WTC11 (cell line): ENCODE measurements at regions not wholly inside any gene's neighbourhood (a gene's known extent, or its start where the extent isn't known, plus 50 kb on each side); places are given as distances from the start of the nearest gene placed in this dataset.

Experiments
- ATAC-seq: fragments of 200-7000 bp; cut with Tn5 transposase; 2 replicates; pipeline ENCODE4 v1.10.0; 2021; ENCODE audit warnings: mild to moderate bottlenecking, moderate library complexity
- CTCF ChIA-PET: fragments of 300-600 bp; sonication (Branson Sonifier 250); formaldehyde crosslinking; loops from one replicate; lab custom pipeline; 2021; ENCODE audit warnings: antibody characterized with exemption; lab: Charles Lee
- POLR2A ChIA-PET: fragments of 350-600 bp; sonication (Branson Sonifier 250); formaldehyde crosslinking; loops from one replicate; lab custom pipeline; 2021; ENCODE audit warnings: antibody characterized with exemption; lab: Charles Lee
- DNase-seq: peaks from one replicate; pipeline ENCODE4 v3.0.0; 2021; ENCODE audit warnings: low spot score
- H3K27ac Mint-ChIP-seq: 2 replicates; pipeline ENCODE4 v1.8.0; 2021; ENCODE audit warnings: mixed read lengths
- H3K27me3 Mint-ChIP-seq: 2 replicates; pipeline ENCODE4 v1.8.0; 2021; ENCODE audit warnings: low read depth, mild to moderate bottlenecking, moderate library complexity, mixed read lengths
- H3K36me3 Mint-ChIP-seq: 2 replicates; pipeline ENCODE4 v1.8.0; 2021; ENCODE audit warnings: mixed read lengths
- H3K4me1 Mint-ChIP-seq: 2 replicates; pipeline ENCODE4 v1.8.0; 2022; ENCODE audit warnings: mixed read lengths
- H3K4me3 Mint-ChIP-seq: 2 replicates; pipeline ENCODE4 v1.8.0; 2021; ENCODE audit warnings: mild to moderate bottlenecking, moderate library complexity, mixed read lengths
- H3K9me3 Mint-ChIP-seq: 2 replicates; pipeline ENCODE4 v1.8.0; 2021; ENCODE audit warnings: mixed read lengths
- ATF1 ChIP-seq: sonication (generic); formaldehyde crosslinking; IDR thresholded peaks from 2 replicates; pipeline ENCODE4 v1.8.1; 2023; ENCODE audit warnings: mild to moderate bottlenecking, moderate library complexity, missing genetic modification reagents
- ELF4 ChIP-seq: sonication (generic); formaldehyde crosslinking; IDR thresholded peaks from 2 replicates; pipeline ENCODE4 v1.8.1; 2022; ENCODE audit warnings: low read depth, mild to moderate bottlenecking, moderate library complexity, missing genetic modification reagents
- EMX1 ChIP-seq: fragments of 250-450 bp; sonication (Bioruptor Pico); IDR thresholded peaks from 2 replicates; pipeline ENCODE4 v1.8.0; 2021; ENCODE audit warnings: mild to moderate bottlenecking
- ETV6 ChIP-seq: sonication (generic); formaldehyde crosslinking; IDR thresholded peaks from 2 replicates; pipeline ENCODE4 v1.8.1; 2022; ENCODE audit warnings: mild to moderate bottlenecking, missing genetic modification reagents
- FOXK1 ChIP-seq: sonication (generic); formaldehyde crosslinking; IDR thresholded peaks from 2 replicates; pipeline ENCODE4 v1.8.0; 2022; ENCODE audit warnings: mild to moderate bottlenecking, moderate library complexity, missing genetic modification reagents
- JUN ChIP-seq: sonication (generic); formaldehyde crosslinking; IDR thresholded peaks from 2 replicates; pipeline ENCODE4 v1.8.0; 2023; ENCODE audit warnings: mild to moderate bottlenecking, missing genetic modification reagents
- MXD4 ChIP-seq: fragments of 250-450 bp; sonication (Bioruptor Pico); IDR thresholded peaks from 2 replicates; pipeline ENCODE4 v1.8.0; 2021; ENCODE audit warnings: mild to moderate bottlenecking, moderate library complexity, borderline replicate concordance
- MYBL2 ChIP-seq: sonication (generic); formaldehyde crosslinking; IDR thresholded peaks from 2 replicates; pipeline ENCODE4 v1.8.1; 2023; ENCODE audit warnings: mild to moderate bottlenecking, moderate library complexity, missing genetic modification reagents
- SP1 ChIP-seq: sonication (generic); formaldehyde crosslinking; conservative IDR thresholded peaks from 2 replicates; pipeline ENCODE4 v1.8.1; 2022; ENCODE audit warnings: missing genetic modification reagents
- ZNF121 ChIP-seq: sonication (generic); formaldehyde crosslinking; IDR thresholded peaks from 2 replicates; pipeline ENCODE4 v1.8.0; 2023; ENCODE audit warnings: missing genetic modification reagents
- ZNF219 ChIP-seq: sonication (generic); formaldehyde crosslinking; IDR thresholded peaks from 2 replicates; pipeline ENCODE4 v1.8.0; 2023; ENCODE audit warnings: missing genetic modification reagents, mild to moderate bottlenecking, borderline replicate concordance
- TF ChIP-seq, protein P1 (sequence below): sonication (generic); formaldehyde crosslinking; IDR thresholded peaks from 2 replicates; pipeline ENCODE4 v1.8.0; 2023; ENCODE audit warnings: missing genetic modification reagents, mild to moderate bottlenecking, borderline replicate concordance
- TF ChIP-seq, protein P2 (sequence below): fragments of 250-450 bp; sonication (Bioruptor Pico); conservative IDR thresholded peaks from 2 replicates; pipeline ENCODE4 v1.9.0; 2021; ENCODE audit warnings: mild to moderate bottlenecking
- TF ChIP-seq, protein P3 (sequence below): sonication (generic); formaldehyde crosslinking; IDR thresholded peaks from 2 replicates; pipeline ENCODE4 v1.8.0; 2022; ENCODE audit warnings: mild to moderate bottlenecking, missing genetic modification reagents
- TF ChIP-seq, protein P4 (sequence below): sonication (generic); formaldehyde crosslinking; IDR thresholded peaks from 2 replicates; pipeline ENCODE4 v1.8.0; 2022; ENCODE audit warnings: missing genetic modification reagents
- TF ChIP-seq, protein P5 (sequence below): sonication (generic); formaldehyde crosslinking; IDR thresholded peaks from 2 replicates; pipeline ENCODE4 v1.8.0; 2022; ENCODE audit warnings: mild to moderate bottlenecking, missing genetic modification reagents
- TF ChIP-seq, protein P6 (sequence below): sonication (generic); formaldehyde crosslinking; IDR thresholded peaks from 2 replicates; pipeline ENCODE4 v1.8.0; 2023; ENCODE audit warnings: missing genetic modification reagents
- TF ChIP-seq, protein P7 (sequence below): sonication (generic); formaldehyde crosslinking; IDR thresholded peaks from 2 replicates; pipeline ENCODE4 v1.8.1; 2022; ENCODE audit warnings: mild to moderate bottlenecking, missing genetic modification reagents, moderate library complexity, borderline replicate concordance

DNA sequence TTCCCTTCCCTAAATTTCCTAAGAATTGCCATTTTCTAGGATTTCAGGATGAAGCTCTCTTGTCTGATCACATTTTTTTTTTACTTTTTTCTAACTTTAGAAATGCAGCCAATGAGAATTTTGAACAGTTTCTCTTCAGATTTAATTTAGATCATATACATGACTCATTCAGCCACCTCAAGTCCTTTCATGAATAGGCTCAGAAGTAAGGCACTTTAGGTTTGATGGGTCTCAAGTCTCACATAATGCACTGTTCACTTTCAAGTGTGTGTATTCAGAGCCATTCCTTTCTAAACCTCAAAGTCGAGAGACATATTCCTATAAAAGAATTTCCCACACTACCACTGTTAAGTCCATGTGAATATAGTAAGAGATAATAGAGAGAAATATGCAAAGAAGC, 614.1 kb upstream of the VRK2 start (continued):
- TF ChIP-seq, protein P1, sequence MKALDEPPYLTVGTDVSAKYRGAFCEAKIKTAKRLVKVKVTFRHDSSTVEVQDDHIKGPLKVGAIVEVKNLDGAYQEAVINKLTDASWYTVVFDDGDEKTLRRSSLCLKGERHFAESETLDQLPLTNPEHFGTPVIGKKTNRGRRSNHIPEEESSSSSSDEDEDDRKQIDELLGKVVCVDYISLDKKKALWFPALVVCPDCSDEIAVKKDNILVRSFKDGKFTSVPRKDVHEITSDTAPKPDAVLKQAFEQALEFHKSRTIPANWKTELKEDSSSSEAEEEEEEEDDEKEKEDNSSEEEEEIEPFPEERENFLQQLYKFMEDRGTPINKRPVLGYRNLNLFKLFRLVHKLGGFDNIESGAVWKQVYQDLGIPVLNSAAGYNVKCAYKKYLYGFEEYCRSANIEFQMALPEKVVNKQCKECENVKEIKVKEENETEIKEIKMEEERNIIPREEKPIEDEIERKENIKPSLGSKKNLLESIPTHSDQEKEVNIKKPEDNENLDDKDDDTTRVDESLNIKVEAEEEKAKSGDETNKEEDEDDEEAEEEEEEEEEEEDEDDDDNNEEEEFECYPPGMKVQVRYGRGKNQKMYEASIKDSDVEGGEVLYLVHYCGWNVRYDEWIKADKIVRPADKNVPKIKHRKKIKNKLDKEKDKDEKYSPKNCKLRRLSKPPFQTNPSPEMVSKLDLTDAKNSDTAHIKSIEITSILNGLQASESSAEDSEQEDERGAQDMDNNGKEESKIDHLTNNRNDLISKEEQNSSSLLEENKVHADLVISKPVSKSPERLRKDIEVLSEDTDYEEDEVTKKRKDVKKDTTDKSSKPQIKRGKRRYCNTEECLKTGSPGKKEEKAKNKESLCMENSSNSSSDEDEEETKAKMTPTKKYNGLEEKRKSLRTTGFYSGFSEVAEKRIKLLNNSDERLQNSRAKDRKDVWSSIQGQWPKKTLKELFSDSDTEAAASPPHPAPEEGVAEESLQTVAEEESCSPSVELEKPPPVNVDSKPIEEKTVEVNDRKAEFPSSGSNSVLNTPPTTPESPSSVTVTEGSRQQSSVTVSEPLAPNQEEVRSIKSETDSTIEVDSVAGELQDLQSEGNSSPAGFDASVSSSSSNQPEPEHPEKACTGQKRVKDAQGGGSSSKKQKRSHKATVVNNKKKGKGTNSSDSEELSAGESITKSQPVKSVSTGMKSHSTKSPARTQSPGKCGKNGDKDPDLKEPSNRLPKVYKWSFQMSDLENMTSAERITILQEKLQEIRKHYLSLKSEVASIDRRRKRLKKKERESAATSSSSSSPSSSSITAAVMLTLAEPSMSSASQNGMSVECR: no peak
- TF ChIP-seq ETV6 (CRISPR knock-in tag): no peak
- no peak for TF ChIP-seq ATF1 (CRISPR knock-in tag)
- TF ChIP-seq, protein P2, sequence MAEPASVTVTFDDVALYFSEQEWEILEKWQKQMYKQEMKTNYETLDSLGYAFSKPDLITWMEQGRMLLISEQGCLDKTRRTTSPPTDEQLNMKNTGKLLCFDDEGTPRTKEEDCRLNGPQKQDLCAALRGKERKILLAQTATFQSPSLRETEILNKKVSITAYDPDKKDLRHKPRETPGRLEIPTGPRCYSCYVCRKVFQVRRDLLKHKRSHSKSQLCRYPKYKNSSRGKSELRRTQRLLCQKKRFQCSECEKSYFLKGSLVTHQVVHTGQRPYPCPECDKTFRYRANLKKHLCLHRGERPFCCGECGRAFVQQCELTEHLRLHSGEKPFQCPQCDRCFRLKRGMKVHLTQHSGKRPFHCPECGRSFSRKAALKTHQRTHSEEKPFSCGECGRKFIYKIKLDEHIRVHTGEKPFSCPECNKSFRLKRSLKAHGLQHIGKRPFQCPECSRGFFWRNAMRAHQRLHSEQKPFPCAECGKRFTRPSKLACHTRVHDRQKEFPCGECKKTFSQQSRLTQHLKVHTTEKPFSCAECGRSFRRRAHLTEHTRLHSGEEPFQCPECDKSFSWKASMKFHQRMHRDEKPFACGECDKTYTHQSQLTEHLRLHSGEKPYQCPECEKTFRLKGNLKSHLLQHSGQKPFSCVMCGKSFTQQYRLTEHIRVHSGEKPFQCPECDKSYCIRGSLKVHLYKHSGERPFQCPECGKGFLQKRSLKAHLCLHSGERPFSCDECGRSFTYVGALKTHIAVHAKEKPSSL (CRISPR knock-in tag): no peak
- no peak for TF ChIP-seq ELF4

DNA sequence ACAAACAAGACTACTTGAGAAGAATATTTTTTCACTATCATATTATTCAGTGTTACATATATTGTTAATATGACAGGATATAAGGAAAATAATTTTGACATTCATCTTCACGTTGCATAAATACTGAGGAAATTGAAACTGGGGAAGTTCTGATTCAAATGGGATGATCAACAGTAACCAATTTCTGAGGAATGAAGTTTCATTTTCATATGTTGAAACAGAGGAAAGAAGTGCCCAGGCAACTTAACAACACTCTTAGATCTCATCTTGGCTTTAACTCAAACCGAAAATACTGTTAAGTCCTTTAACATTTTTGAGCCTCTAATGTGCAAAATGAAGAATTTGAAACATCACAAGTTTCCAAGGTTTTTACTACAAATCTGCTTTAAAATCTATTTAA, 612.2 kb upstream of the VRK2 start:
- Mint-ChIP-seq H3K27ac (no peak overlapping the region), H3K27me3 (no peaks in the 10 kb centered on the region), H3K9me3 (no peaks in the 10 kb centered on the region), H3K4me1 (no peaks in the 10 kb centered on the region), H3K36me3 (no peaks in the 10 kb centered on the region), H3K4me3 (no peak overlapping the region)
- TF ChIP-seq JUN (CRISPR knock-in tag): no peak
- no peak for TF ChIP-seq SP1 (CRISPR knock-in tag)
- TF ChIP-seq, protein P2 (CRISPR knock-in tag): no peak
- TF ChIP-seq MXD4: no peak
- no peak for TF ChIP-seq ZNF121
- TF ChIP-seq, protein P3, sequence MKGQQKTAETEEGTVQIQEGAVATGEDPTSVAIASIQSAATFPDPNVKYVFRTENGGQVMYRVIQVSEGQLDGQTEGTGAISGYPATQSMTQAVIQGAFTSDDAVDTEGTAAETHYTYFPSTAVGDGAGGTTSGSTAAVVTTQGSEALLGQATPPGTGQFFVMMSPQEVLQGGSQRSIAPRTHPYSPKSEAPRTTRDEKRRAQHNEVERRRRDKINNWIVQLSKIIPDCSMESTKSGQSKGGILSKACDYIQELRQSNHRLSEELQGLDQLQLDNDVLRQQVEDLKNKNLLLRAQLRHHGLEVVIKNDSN (CRISPR knock-in tag): no peak
- TF ChIP-seq MYBL2 (CRISPR knock-in tag): no peak
- TF ChIP-seq, protein P4, sequence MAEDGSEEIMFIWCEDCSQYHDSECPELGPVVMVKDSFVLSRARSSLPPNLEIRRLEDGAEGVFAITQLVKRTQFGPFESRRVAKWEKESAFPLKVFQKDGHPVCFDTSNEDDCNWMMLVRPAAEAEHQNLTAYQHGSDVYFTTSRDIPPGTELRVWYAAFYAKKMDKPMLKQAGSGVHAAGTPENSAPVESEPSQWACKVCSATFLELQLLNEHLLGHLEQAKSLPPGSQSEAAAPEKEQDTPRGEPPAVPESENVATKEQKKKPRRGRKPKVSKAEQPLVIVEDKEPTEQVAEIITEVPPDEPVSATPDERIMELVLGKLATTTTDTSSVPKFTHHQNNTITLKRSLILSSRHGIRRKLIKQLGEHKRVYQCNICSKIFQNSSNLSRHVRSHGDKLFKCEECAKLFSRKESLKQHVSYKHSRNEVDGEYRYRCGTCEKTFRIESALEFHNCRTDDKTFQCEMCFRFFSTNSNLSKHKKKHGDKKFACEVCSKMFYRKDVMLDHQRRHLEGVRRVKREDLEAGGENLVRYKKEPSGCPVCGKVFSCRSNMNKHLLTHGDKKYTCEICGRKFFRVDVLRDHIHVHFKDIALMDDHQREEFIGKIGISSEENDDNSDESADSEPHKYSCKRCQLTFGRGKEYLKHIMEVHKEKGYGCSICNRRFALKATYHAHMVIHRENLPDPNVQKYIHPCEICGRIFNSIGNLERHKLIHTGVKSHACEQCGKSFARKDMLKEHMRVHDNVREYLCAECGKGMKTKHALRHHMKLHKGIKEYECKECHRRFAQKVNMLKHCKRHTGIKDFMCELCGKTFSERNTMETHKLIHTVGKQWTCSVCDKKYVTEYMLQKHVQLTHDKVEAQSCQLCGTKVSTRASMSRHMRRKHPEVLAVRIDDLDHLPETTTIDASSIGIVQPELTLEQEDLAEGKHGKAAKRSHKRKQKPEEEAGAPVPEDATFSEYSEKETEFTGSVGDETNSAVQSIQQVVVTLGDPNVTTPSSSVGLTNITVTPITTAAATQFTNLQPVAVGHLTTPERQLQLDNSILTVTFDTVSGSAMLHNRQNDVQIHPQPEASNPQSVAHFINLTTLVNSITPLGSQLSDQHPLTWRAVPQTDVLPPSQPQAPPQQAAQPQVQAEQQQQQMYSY: no peak
- TF ChIP-seq, protein P5, sequence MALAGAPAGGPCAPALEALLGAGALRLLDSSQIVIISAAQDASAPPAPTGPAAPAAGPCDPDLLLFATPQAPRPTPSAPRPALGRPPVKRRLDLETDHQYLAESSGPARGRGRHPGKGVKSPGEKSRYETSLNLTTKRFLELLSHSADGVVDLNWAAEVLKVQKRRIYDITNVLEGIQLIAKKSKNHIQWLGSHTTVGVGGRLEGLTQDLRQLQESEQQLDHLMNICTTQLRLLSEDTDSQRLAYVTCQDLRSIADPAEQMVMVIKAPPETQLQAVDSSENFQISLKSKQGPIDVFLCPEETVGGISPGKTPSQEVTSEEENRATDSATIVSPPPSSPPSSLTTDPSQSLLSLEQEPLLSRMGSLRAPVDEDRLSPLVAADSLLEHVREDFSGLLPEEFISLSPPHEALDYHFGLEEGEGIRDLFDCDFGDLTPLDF (CRISPR knock-in tag): no peak
- TF ChIP-seq ELF4: no peak
- TF ChIP-seq ZNF219 (CRISPR knock-in tag): no peak
- TF ChIP-seq EMX1: no peak
- TF ChIP-seq FOXK1 (CRISPR knock-in tag): no peak
- TF ChIP-seq, protein P6, sequence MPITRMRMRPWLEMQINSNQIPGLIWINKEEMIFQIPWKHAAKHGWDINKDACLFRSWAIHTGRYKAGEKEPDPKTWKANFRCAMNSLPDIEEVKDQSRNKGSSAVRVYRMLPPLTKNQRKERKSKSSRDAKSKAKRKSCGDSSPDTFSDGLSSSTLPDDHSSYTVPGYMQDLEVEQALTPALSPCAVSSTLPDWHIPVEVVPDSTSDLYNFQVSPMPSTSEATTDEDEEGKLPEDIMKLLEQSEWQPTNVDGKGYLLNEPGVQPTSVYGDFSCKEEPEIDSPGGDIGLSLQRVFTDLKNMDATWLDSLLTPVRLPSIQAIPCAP (CRISPR knock-in tag): no peak
- TF ChIP-seq, protein P7, sequence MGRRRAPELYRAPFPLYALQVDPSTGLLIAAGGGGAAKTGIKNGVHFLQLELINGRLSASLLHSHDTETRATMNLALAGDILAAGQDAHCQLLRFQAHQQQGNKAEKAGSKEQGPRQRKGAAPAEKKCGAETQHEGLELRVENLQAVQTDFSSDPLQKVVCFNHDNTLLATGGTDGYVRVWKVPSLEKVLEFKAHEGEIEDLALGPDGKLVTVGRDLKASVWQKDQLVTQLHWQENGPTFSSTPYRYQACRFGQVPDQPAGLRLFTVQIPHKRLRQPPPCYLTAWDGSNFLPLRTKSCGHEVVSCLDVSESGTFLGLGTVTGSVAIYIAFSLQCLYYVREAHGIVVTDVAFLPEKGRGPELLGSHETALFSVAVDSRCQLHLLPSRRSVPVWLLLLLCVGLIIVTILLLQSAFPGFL (CRISPR knock-in tag): no peak
- POLR2A ChIA-PET: no interaction called here
- no peak for DNase-seq
- CTCF ChIA-PET: interaction anchor here (0.9 kb wide), 1 partner anchor 38 kb away, joined by 4 read pairs; no protein-coding TSS in a partner anchor
- ATAC-seq: no peak
